ENCODE measurements at regions not wholly inside any gene's neighbourhood (a gene's known extent, or its start where the extent isn't known, plus 50 kb on each side); places are given as distances from the start of the nearest gene placed in this dataset.

DNA sequence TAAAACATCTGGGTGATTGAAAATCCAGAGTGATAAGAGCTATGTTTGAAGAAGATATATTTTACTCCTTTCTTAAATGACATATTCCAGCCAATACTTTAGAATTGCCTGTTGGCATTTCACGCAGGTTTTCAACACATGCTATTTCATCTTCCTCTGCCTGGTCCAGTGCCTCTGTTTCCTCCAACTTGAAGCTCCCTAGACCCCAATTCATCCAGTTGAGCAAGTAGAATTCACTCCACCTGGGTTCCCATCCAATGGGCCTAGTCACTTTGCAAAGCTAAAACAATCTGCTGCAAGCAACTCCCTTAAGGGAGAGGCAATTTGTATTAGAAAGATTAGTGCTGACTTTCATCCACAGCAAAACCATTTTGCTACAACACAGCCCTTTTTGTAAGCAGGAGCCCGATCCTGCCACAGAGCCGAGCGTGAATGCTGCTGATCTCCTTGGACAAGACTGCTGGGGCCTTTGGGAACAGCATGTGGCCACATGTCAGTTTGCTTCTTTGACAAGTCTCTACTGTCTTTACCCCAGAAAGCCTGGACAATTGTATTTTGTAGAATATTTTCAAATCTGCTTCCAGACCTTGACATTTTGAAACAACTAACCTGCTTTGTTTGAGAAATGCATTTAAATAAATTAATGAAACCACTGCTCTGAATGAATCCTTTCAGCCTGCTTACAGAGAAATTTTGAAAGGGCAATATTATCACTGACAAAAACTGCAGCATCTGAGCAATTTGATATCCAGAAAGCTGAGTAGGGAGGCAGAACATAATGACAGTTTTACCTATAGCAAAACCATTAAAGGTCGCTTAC lies 259.1 kb downstream of the TDRD15 start:
- Histone ChIP-seq H3K4me3 (ENCODE audit: low read depth, low read length) (no peak overlapping the region), H3K36me3 (ENCODE audit: control insufficient read depth, insufficient read depth, low read length) (no peaks in the 10 kb centered on the region), H3K27me3 (ENCODE audit: control insufficient read depth, insufficient read depth, low read length) (no peaks in the 10 kb centered on the region)
- ChIA-PET POLR2A (no interaction called here), CTCF (no interaction called here)
- DNase-seq (ENCODE audit: low read depth): no peak
- TF ChIP-seq, protein P1, sequence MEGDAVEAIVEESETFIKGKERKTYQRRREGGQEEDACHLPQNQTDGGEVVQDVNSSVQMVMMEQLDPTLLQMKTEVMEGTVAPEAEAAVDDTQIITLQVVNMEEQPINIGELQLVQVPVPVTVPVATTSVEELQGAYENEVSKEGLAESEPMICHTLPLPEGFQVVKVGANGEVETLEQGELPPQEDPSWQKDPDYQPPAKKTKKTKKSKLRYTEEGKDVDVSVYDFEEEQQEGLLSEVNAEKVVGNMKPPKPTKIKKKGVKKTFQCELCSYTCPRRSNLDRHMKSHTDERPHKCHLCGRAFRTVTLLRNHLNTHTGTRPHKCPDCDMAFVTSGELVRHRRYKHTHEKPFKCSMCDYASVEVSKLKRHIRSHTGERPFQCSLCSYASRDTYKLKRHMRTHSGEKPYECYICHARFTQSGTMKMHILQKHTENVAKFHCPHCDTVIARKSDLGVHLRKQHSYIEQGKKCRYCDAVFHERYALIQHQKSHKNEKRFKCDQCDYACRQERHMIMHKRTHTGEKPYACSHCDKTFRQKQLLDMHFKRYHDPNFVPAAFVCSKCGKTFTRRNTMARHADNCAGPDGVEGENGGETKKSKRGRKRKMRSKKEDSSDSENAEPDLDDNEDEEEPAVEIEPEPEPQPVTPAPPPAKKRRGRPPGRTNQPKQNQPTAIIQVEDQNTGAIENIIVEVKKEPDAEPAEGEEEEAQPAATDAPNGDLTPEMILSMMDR (IDR thresholded peaks at IDR 0.05; ENCODE audit: insufficient read depth, low read depth, low read length): no peak

GRCh38 chr2:21386666-21387065 lies 262.9 kb downstream of the TDRD15 start:
- Histone ChIP-seq H3K4me3 (ENCODE audit: low read depth, low read length) (no peak overlapping the region), H3K36me3 (ENCODE audit: control insufficient read depth, insufficient read depth, low read length) (no peaks in the 10 kb centered on the region), H3K27me3 (ENCODE audit: control insufficient read depth, insufficient read depth, low read length) (no peaks in the 10 kb centered on the region)
- TF ChIP-seq, protein P1 (IDR thresholded peaks at IDR 0.05; ENCODE audit: insufficient read depth, low read depth, low read length): no peak
- ChIA-PET CTCF (no interaction called here), POLR2A (no interaction called here)
- DNase-seq (ENCODE audit: low read depth): no peak

DNA sequence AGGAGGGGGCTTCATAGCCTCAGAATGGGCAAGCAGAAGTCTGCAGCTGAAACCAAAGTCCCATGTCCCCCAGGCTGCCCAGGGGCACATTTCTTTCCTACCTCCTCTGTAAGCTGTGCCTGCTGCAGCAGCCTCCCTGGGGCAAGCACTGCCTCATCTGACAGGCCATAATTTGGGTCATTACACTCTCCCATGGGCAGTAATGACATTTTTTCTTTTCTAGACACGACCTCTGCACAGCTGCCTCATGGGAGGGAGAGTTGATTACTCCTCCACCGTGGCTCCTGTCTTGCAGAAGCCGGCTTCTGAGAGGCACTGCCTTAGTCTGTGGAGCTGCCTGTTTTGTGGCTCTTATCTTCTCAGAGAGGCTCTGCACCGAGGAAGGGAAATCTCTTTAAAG lies 268.9 kb downstream of the TDRD15 start:
- no peak overlapping the region for H3K4me3 ChIP-seq (ENCODE audit: low read depth, low read length)
- no peaks in the 10 kb centered on the region for H3K36me3 ChIP-seq (ENCODE audit: control insufficient read depth, insufficient read depth, low read length)
- no peaks in the 10 kb centered on the region for H3K27me3 ChIP-seq (ENCODE audit: control insufficient read depth, insufficient read depth, low read length)
- TF ChIP-seq, protein P1 (IDR thresholded peaks at IDR 0.05; ENCODE audit: insufficient read depth, low read depth, low read length): no peak
- ChIA-PET POLR2A (no interaction called here), CTCF (no interaction called here)
- DNase-seq (ENCODE audit: low read depth): no peak

DNA sequence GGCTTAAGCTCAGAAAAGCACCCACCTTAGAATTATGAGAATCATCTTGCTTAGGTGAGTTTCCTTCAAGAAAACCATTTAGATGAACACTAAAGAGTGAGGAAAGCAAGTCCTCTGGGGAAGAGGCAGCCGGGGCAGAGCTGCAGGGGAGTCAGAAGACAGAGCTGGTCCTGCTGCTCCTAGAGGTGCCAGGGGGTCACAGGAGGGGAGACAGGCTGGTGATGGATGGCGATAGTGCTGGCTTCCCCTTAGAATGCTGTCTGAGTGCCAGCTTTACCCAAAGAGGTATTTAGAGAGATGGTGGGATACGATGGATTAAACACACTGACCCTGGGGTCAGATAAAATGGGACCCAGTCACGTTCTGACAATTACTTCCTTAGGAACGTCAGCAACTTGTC lies 269.4 kb downstream of the TDRD15 start:
- POLR2A ChIA-PET: no interaction called here
- CTCF ChIA-PET: no interaction called here

DNA sequence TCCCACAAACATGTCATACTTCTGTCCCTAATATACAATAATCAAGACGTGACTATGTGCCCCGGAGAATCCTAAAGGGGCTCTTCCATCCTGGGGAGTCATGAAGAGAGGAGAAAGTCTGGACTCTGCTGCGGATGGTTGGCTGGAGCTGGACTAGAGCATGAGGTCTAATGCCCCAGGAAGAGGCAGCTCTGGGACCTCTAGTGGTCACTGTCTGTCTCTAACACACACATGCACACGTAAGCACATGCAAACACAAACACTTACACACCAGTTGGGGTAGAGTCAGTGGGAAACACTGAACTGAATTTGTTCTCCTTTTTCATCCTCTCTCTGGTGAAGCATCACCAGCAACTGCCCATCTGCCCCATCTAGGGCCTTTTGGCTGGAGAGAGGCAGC lies 271.6 kb downstream of the TDRD15 start:
- H3K36me3 ChIP-seq (ENCODE audit: control insufficient read depth, insufficient read depth, low read length): no peaks in the 10 kb centered on the region
- no peak overlapping the region for H3K4me3 ChIP-seq (ENCODE audit: low read depth, low read length)
- POLR2A ChIA-PET: no interaction called here
- DNase-seq (ENCODE audit: low read depth): no peak
- TF ChIP-seq, protein P1 (IDR thresholded peaks at IDR 0.05; ENCODE audit: insufficient read depth, low read depth, low read length): no peak; the same call in 1 of the 2 replicates
- CTCF ChIA-PET: interaction anchor here (1.0 kb wide), 1 partner anchor 9 kb away, joined by 3 read pairs; no protein-coding TSS in a partner anchor
- no peaks in the 10 kb centered on the region for H3K27me3 ChIP-seq (ENCODE audit: control insufficient read depth, insufficient read depth, low read length)

More for the DNA sequence above, 269.4 kb downstream of the TDRD15 start:
- TF ChIP-seq, protein P1 (IDR thresholded peaks at IDR 0.05; ENCODE audit: insufficient read depth, low read depth, low read length): no peak
- H3K36me3 ChIP-seq (ENCODE audit: control insufficient read depth, insufficient read depth, low read length): no peaks in the 10 kb centered on the region
- no peak overlapping the region for H3K4me3 ChIP-seq (ENCODE audit: low read depth, low read length)
- DNase-seq (ENCODE audit: low read depth): no peak
- H3K27me3 ChIP-seq (ENCODE audit: control insufficient read depth, insufficient read depth, low read length): no peaks in the 10 kb centered on the region

All from BJ (cell line).